Stimulated activated memory B cell treated with anti-CD40 and anti-IgM and Interleukin-4, amounts not matched to agents 10 μg/mL and 1 μg/mL and 100 μg/mL, for 72 hours (primary cell): ENCODE measurements at regions not wholly inside any gene's neighbourhood (a gene's known extent, or its start where the extent isn't known, plus 50 kb on each side); places are given as distances from the start of the nearest gene placed in this dataset.

ENCODE experiments used
- ATAC-seq: fragments of 150-1000 bp; cut with Tn5 transposase; 2 replicates; pipeline ENCODE4 v1.10.0; 2021
- H3K27ac Mint-ChIP-seq: one replicate; pipeline ENCODE4 v1.8.0; 2022; ENCODE audit warnings: mild to moderate bottlenecking, mixed read lengths
- H3K27me3 Mint-ChIP-seq: one replicate; pipeline ENCODE4 v1.8.0; 2022; ENCODE audit warnings: mixed read lengths
- H3K36me3 Mint-ChIP-seq: one replicate; pipeline ENCODE4 v1.8.0; 2022; ENCODE audit warnings: mixed read lengths
- H3K4me1 Mint-ChIP-seq: one replicate; pipeline ENCODE4 v1.8.0; 2022; ENCODE audit warnings: mixed read lengths
- H3K4me3 Mint-ChIP-seq: one replicate; pipeline ENCODE4 v1.8.0; 2022; ENCODE audit warnings: mild to moderate bottlenecking, moderate library complexity, mixed read lengths
- H3K9me3 Mint-ChIP-seq: one replicate; pipeline ENCODE4 v1.8.0; 2022; ENCODE audit warnings: mixed read lengths

- ATAC-seq, result no peak
- Mint-ChIP-seq H3K9me3 (no peaks in the 10 kb centered on the region), H3K27ac (no peak overlapping the region), H3K4me3 (no peak overlapping the region), H3K4me1 (no peaks in the 10 kb centered on the region), H3K27me3 (no peaks in the 10 kb centered on the region), H3K36me3 (no peaks in the 10 kb centered on the region)
These were observed 51.4 kb upstream of the LGSN start for GRCh38 chr6:63371104-63371715.

- H3K4me3 Mint-ChIP-seq, result no peak overlapping the region
- H3K27me3 Mint-ChIP-seq, result no peaks in the 10 kb centered on the region
- H3K4me1 Mint-ChIP-seq, result no peaks in the 10 kb centered on the region
- H3K36me3 Mint-ChIP-seq, result no peaks in the 10 kb centered on the region
- no peak overlapping the region for H3K27ac Mint-ChIP-seq
- H3K9me3 Mint-ChIP-seq, result peaks cover 2% of the 10 kb centered on the region
- no peak for ATAC-seq
These were observed 53.3 kb upstream of the LGSN start for GRCh38 chr6:63372951-63373533.

GRCh38 chr6:63389191-63389844 is 69.5 kb upstream of the LGSN start:
- H3K27me3 Mint-ChIP-seq, result no peaks in the 10 kb centered on the region
- H3K4me1 Mint-ChIP-seq, result peaks cover 1% of the 10 kb centered on the region
- no peak overlapping the region for H3K4me3 Mint-ChIP-seq
- H3K27ac Mint-ChIP-seq, result no peak overlapping the region
- ATAC-seq, result no peak
- no peaks in the 10 kb centered on the region for H3K36me3 Mint-ChIP-seq
- no peaks in the 10 kb centered on the region for H3K9me3 Mint-ChIP-seq

GRCh38 chr6:63391203-63391970 is 71.6 kb upstream of the LGSN start:
- Mint-ChIP-seq H3K36me3 (no peaks in the 10 kb centered on the region), H3K9me3 (no peaks in the 10 kb centered on the region), H3K4me1 (no peaks in the 10 kb centered on the region), H3K27ac (no peak overlapping the region), H3K27me3 (no peaks in the 10 kb centered on the region), H3K4me3 (no peak overlapping the region)
- peak; percentile 16 for ATAC-seq

- Mint-ChIP-seq H3K36me3 (no peaks in the 10 kb centered on the region), H3K4me3 (no peak overlapping the region), H3K27me3 (peaks cover 3% of the 10 kb centered on the region), H3K9me3 (no peaks in the 10 kb centered on the region), H3K27ac (no peak overlapping the region), H3K4me1 (no peaks in the 10 kb centered on the region)
- ATAC-seq, result peak; percentile 25
These were observed 72.4 kb upstream of the LGSN start for GRCh38 chr6:63392092-63392724.

GRCh38 chr6:63394656-63395308 is 75.0 kb upstream of the LGSN start:
- ATAC-seq, result no peak
- Mint-ChIP-seq H3K4me3 (no peak overlapping the region), H3K9me3 (no peaks in the 10 kb centered on the region), H3K36me3 (no peaks in the 10 kb centered on the region), H3K27ac (no peak overlapping the region), H3K4me1 (no peaks in the 10 kb centered on the region), H3K27me3 (peaks cover 9% of the 10 kb centered on the region)

- ATAC-seq, result no peak
- no peaks in the 10 kb centered on the region for H3K9me3 Mint-ChIP-seq
- peaks cover 9% of the 10 kb centered on the region for H3K27me3 Mint-ChIP-seq
- no peaks in the 10 kb centered on the region for H3K4me1 Mint-ChIP-seq
- H3K27ac Mint-ChIP-seq, result no peak overlapping the region
- no peaks in the 10 kb centered on the region for H3K36me3 Mint-ChIP-seq
- H3K4me3 Mint-ChIP-seq, result no peak overlapping the region
These were observed 75.6 kb upstream of the LGSN start for GRCh38 chr6:63395381-63395780.

- no peak for ATAC-seq
- Mint-ChIP-seq H3K9me3 (no peaks in the 10 kb centered on the region), H3K27ac (no peak overlapping the region), H3K4me3 (no peak overlapping the region), H3K36me3 (no peaks in the 10 kb centered on the region), H3K4me1 (no peaks in the 10 kb centered on the region), H3K27me3 (no peaks in the 10 kb centered on the region)
These were observed 83.9 kb upstream of the LGSN start for GRCh38 chr6:63403725-63404124.

- no peaks in the 10 kb centered on the region for H3K36me3 Mint-ChIP-seq
- ATAC-seq, result no peak
- no peak overlapping the region for H3K4me3 Mint-ChIP-seq
- no peak overlapping the region for H3K27ac Mint-ChIP-seq
- H3K27me3 Mint-ChIP-seq, result no peaks in the 10 kb centered on the region
- no peaks in the 10 kb centered on the region for H3K9me3 Mint-ChIP-seq
- H3K4me1 Mint-ChIP-seq, result no peaks in the 10 kb centered on the region
These were observed 90.9 kb upstream of the LGSN start for GRCh38 chr6:63410435-63411426.

GRCh38 chr6:63415286-63415685 is 95.5 kb upstream of the LGSN start:
- H3K4me1 Mint-ChIP-seq, result peaks cover 10% of the 10 kb centered on the region
- H3K9me3 Mint-ChIP-seq, result no peaks in the 10 kb centered on the region
- H3K27ac Mint-ChIP-seq, result no peak overlapping the region
- H3K27me3 Mint-ChIP-seq, result no peaks in the 10 kb centered on the region
- ATAC-seq, result no peak
- H3K4me3 Mint-ChIP-seq, result no peak overlapping the region
- H3K36me3 Mint-ChIP-seq, result peaks cover 2% of the 10 kb centered on the region

- Mint-ChIP-seq H3K27me3 (no peaks in the 10 kb centered on the region), H3K9me3 (no peaks in the 10 kb centered on the region), H3K4me1 (peaks cover 10% of the 10 kb centered on the region), H3K4me3 (no peak overlapping the region), H3K36me3 (peaks cover 7% of the 10 kb centered on the region), H3K27ac (no peak overlapping the region)
- ATAC-seq, result no peak
These were observed 99.0 kb upstream of the LGSN start for GRCh38 chr6:63418741-63419140.

- Mint-ChIP-seq H3K9me3 (no peaks in the 10 kb centered on the region), H3K4me3 (no peak overlapping the region), H3K27ac (no peak overlapping the region), H3K36me3 (peaks cover 7% of the 10 kb centered on the region), H3K27me3 (no peaks in the 10 kb centered on the region), H3K4me1 (no peaks in the 10 kb centered on the region)
- no peak for ATAC-seq
These were observed 104.9 kb upstream of the LGSN start for GRCh38 chr6:63424636-63425035.

- ATAC-seq, result no peak
- Mint-ChIP-seq H3K27me3 (peaks cover under 1% of the 10 kb centered on the region), H3K4me1 (no peaks in the 10 kb centered on the region), H3K36me3 (peaks cover 2% of the 10 kb centered on the region), H3K27ac (no peak overlapping the region), H3K9me3 (no peaks in the 10 kb centered on the region), H3K4me3 (no peak overlapping the region)
These were observed 105.7 kb upstream of the LGSN start for GRCh38 chr6:63425493-63425892.

- ATAC-seq, result no peak
- no peak overlapping the region for H3K27ac Mint-ChIP-seq
- H3K9me3 Mint-ChIP-seq, result no peaks in the 10 kb centered on the region
- no peak overlapping the region for H3K4me3 Mint-ChIP-seq
- H3K27me3 Mint-ChIP-seq, result peaks cover 14% of the 10 kb centered on the region
- H3K36me3 Mint-ChIP-seq, result no peaks in the 10 kb centered on the region
- no peaks in the 10 kb centered on the region for H3K4me1 Mint-ChIP-seq
These were observed 107.1 kb upstream of the LGSN start for GRCh38 chr6:63426844-63427243.
